ENCODE measurements at regions not wholly inside any gene's neighbourhood (a gene's known extent, or its start where the extent isn't known, plus 50 kb on each side); places are given as distances from the start of the nearest gene placed in this dataset.

GRCh38 chr10:113444766-113445365 is 108.0 kb upstream of the HABP2 start:
- DNase-seq = no peak

- no peak for DNase-seq
Measured at GRCh38 chr10:113445736-113446135, 107.1 kb upstream of the HABP2 start.

DNA sequence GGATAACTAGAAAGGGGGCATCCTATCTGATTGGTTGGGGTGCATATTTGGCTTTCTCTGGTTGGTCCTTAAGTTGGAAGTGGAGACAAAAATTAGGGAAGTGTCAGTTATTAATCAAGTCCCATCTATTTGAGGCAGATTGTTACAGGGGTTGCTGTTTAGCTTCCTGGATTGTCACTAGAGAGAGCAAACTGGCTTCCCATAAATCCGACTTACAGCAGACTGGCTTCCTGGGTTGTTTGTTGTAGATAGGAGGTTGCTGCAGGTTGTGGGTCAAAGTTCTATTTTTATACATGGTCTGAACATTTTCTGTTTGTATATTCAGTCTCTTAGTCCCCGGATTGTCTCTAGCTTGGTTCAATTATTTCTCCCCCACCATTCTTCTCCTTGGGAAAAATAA is 106.1 kb upstream of the HABP2 start:
- DNase-seq = no peak

DNA sequence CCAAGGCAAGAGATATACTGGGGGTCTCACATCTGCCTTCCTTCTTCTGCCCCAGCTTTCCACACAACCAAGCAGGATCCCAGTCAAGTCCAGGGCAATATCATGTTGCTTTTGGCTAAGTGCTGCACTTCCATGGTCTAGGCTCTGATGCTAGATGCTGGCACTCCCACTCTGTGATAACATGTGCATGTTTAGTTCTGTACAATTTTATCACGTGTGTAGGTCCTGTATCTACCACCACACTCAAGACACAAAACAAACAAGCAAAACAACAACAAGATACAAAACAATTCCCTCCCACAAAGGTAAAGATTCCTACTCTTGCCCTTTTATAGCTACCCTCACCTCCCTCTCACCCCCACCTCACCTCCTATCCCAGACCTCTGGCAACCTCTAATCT is 105.6 kb upstream of the HABP2 start:
- DNase-seq = no peak

DNA sequence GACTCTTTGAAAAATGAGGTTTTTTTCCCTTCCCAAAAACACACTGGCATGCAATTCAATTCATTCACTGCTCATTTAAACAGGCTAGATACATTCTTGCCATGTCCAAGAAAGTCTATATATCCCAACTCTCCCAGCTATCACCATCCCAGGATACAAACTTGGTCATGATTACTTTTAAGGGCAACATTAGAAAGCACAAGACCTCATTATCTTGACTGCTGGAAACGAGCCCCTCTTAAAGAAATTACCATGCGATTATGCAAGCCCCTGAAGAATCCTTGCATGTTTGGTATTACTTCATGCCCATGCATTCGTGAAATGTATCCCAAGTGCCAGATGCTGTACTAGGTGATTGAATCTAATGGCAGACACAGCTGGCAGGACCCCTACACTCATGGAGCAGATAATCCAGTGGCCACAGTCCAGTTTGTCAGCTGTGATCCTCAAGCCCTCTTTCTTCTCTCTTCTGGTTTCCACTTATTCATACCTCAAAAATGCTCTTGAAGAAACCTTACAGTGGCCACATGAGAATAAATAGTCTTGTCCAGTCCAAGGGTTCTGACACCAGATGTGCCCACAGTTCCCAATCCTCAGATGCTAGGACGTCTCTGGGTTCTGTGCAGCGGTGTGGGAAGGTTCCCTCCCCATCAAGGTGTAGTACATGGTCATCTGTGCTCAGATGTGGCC is 103.7 kb upstream of the HABP2 start:
- DNase-seq = no peak

DNA sequence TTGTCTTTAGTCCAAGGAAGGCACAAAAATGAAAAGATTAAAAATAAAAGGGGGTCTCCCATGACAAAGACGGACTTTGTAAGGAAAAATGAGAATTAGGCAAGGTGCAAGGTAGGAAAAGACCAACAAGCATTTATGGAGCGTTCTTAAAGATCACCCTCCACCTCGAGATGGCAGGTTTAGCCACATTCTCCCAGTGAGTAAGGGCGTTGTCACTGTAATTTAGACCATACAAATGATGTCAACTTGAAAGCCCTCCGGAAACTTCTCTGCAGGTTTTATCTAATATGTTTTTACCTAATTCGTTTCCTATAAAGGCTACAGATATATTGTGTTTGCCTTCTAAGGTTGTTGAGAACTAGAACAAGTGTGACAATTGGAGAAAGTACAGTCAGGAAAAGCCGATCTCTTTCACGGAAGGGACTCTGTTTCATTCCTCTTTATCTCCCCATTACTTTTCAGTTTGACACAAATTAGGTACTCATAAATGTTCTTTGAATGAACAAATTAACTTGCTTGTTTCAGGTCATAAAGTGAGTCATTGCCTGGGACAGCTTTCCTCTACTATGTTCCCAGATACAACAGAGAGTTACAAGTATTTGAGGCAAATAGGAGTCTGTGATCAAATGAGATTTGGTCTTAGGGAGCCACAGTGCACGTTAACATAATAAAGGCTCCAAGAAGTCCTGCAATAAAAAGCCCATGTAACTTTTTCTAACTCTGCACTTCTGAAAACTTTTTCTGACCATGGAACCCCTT is 102.6 kb upstream of the HABP2 start:
- no peak for DNase-seq

GRCh38 chr10:113450906-113451305 is 101.9 kb upstream of the HABP2 start:
- DNase-seq = no peak

- no peak for DNase-seq
Measured at GRCh38 chr10:113452146-113452845, 100.6 kb upstream of the HABP2 start.

- DNase-seq = no peak
Measured at GRCh38 chr10:113453351-113453750, 99.5 kb upstream of the HABP2 start.

DNA sequence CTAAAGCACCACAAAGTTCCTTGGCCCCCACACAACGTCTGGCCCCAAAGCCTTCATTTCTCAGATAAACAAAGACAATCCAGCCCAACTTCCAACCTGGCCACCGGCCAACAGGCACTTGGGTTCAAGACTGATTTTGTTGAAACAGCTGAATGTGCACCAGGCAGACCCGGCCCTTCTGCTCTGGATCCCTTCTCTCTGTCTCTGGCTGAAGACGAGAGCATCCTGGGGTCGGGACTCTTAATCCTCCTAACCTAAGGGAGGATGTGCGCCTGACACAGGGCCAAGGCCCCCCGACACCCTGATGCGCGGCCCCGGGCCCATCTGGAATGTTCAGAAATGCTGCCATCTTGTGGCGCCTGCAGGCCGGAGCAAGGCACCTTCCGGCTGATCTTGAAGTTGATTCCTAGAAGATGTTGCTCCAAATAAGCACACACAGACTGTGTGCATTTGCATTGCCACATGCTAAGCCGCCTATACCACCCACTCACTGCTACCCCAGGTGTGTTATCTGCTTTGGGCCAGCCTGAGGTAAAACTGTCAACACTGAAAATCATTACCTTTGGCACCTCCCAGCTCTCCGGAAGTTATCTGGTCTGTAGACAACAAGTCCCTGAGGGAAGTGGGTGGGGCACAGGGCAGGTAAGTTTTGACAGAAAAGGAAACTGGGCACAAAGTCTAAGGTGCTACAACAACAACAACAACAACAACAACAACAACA is 98.4 kb upstream of the HABP2 start:
- no peak for DNase-seq

GRCh38 chr10:113455947-113456346 is 96.9 kb upstream of the HABP2 start:
- DNase-seq = no peak

- DNase-seq = no peak
Measured at GRCh38 chr10:113456741-113457140, 96.1 kb upstream of the HABP2 start.

DNA sequence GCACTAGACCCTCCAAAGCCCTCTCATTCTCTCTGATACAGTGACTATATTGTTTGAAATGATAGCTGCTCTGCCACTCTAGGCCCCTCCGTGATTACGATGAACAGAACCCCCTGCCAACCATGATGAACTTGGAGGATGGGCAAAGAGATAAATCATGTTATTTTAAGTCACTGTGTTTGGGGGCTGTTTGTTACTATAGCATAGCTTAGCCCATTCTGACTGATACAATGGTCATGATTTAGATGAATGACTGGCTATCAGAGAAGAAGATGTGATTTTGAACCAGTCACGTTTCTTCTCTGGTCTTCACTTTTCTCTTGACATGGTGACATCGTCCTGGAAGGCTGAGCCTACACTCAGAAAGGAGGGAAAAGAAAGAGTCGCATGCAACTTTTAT is 95.4 kb upstream of the HABP2 start:
- no peak for DNase-seq

DNA sequence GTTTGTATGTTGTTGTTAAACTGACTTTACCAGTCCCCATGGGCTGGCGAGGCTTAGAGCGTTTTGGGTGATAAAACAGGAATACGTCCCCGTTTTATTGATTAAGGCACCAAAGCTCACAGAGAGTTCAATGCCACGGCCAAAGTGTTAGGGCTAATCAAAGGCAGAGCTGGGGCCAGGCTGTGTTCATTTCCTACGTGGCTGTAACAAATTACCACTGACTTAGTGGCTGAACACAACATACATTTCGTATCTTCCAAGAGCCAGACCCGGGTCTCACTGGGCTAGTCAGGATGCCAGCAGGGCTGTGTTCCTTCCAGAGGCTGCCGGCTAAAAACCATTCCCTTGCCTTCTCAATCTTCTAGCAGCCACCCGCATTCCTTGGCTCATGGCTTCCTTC is 94.4 kb upstream of the HABP2 start:
- no peak for DNase-seq

GRCh38 chr10:113458944-113459343 is 93.9 kb upstream of the HABP2 start:
- no peak for DNase-seq

DNA sequence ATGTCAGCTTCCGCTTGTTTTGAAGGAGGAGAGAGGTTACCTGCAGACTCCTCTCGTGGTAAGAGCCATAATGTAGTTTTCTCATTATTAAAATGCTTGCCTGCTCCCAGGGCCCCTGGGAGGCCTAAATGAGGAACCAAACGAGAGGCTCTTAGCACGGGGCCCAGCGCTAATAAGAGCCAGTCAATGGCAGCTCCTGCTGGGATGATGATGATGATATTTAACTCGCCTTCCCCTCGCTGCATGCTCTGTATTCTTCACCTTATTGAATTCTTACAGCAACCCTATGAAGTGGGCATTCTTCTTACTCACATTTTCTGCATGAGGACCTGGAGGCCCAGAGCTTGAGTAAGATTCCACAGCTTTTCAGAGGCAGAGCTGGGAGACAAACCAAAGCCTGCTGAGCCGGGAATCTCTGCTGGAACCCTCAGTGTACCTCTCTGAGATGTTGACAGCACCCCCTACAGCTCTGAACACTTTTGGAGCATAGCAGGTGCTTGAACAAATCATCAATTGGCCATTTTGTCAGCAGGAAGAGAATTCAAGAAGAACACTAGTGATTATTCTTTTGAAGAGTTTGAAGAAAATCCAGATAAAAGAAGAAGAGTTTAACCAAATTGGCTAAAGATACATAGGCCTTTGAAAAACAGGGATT is 93.1 kb upstream of the HABP2 start:
- DNase-seq = no peak

DNA sequence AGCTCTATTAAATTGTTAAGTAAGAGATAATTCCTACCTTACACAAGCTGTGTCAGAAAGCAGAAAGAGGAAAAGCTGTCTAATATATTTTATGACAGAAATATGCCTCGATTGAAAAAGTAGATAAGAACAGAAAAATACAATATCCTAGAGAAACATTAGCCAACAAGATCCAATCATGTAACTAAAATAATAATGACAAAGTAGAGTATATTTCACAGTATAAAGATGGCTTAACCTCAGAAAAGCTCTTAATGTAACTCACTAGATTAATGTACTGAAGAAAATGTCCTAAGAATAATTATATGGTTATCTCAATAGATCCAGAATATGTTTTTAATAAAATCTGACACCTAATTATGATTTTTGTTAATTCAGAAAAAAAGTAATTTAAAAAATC is 89.8 kb upstream of the HABP2 start:
- no peak for DNase-seq

DNA sequence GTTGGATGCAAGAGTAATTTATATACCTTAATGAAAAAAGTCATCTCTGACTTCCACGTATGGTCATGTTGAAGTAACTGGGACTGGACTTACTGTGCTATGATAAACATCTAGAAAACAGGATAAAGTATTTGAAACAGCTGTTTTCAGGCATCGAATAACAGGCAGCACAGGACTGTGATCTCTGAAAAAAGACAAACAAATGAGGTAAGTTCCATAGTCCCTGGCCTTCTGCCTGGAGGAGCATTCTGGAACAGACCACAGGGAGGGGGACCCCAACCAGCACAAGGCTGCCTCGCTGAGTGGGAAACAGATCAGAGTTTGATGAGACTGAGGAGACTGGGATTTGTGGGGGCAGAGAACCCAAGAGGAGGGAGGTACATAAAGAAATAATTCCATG is 89.1 kb upstream of the HABP2 start:
- DNase-seq = no peak

DNA sequence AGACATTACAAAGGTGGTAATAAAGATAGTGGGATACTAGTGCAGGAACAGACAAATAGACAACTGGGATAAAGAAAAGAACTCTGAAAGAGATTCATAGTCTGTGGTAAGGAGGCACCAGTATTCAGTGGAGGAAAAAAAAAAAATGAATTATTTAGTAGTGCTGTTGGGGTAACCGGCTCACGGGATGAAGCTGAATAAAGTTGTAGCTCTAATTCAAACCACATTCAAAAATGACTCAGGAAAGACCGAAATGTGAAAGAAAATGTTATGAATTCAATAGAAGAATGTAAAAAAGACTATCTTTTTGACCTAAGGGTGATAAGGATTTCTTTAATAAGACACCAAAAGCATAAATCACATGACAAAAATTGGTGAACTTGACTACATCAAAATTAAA is 83.1 kb upstream of the HABP2 start:
- DNase-seq = no peak

DNA sequence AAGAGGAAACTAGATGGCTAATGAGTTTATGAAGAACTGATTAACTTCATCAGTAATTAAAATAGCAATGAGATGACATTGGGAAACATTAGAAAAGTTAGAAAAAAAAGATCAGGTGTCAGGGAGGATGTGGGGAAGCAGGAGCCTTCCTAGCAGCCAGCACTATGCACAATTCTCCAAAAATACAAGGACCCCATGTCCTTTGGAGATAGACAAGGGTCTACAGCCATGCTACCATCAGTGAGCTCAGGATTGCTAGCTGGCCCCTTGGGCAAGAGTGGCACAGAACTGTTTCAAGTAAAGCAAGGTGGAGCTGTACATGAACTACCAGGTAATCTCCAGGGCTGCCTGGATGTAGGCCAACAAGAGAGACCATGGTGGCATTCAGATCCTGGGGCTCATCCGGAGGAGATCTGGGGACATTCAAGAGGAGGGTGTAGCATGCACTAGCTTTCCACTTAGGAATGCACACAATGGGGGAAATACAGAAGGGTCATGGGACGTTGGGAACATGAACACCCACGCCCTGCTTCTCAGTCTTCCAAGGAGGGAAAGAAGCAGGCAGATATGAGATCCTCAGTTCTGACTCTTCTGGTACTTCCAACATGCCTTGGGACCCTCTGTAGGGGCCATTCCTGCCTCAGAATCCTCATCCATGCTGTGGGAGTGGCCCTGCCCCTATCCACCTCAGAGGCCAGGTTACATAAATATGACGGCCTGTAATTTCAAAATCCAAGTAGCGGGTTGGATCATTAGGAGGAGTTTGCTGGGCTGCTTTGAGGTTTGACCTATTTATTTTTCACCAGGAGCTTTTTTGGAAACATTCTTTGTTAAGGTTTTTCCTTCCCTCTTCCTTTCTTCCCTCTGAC is 82.2 kb upstream of the HABP2 start:
- no peak for DNase-seq

- no peak for DNase-seq
Measured at GRCh38 chr10:113471241-113471996, 81.4 kb upstream of the HABP2 start.

All from activated CD4-positive, alpha-beta T cell treated with anti-CD3 and anti-CD28 coated beads for 4 hours (primary cell).